GM21723 (cell line): ENCODE measurements at regions not wholly inside any gene's neighbourhood (a gene's known extent, or its start where the extent isn't known, plus 50 kb on each side); places are given as distances from the start of the nearest gene placed in this dataset.

Experiments used
- ATAC-seq: cut with Tn5 transposase; IDR thresholded peaks from one replicate; pipeline ENCODE4 v1.9.1; 2021; ENCODE audit warnings: mild to moderate bottlenecking, moderate library complexity; ENCODE audit not compliant: unreplicated experiment

DNA sequence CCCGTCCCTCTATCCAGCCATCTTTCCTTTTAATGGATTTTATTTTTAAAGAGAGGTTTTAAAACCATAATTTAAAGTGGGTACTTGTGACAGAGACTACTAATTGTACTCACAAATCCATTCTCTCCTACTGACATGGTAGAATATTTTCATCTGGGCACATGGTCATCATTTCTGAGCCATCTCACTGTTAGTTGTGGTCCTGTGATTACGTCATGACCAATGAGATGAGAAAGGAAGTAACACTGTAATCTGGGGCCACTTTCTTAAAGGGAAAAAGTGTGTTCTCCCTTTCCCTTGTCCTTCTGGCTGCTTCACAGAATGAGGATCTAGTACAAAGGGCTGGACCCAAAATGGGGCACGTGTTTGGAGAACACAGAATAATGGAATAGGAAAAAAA is 538.7 kb downstream of the CMPK2 start:
- no peak for ATAC-seq

GRCh38 chr2:6336752-6337471 is 528.8 kb downstream of the CMPK2 start:
- ATAC-seq: no peak

- ATAC-seq: no peak
These were observed 528.3 kb downstream of the CMPK2 start for GRCh38 chr2:6337472-6337820.

GRCh38 chr2:6341588-6342129 is 524.0 kb downstream of the CMPK2 start:
- no peak for ATAC-seq

- ATAC-seq: no peak
These were observed 523.3 kb downstream of the CMPK2 start for GRCh38 chr2:6342273-6342920.

- ATAC-seq: no peak
These were observed 522.6 kb downstream of the CMPK2 start for GRCh38 chr2:6343076-6343475.

GRCh38 chr2:6352247-6352646 is 513.5 kb downstream of the CMPK2 start:
- peak; percentile 86 for ATAC-seq

DNA sequence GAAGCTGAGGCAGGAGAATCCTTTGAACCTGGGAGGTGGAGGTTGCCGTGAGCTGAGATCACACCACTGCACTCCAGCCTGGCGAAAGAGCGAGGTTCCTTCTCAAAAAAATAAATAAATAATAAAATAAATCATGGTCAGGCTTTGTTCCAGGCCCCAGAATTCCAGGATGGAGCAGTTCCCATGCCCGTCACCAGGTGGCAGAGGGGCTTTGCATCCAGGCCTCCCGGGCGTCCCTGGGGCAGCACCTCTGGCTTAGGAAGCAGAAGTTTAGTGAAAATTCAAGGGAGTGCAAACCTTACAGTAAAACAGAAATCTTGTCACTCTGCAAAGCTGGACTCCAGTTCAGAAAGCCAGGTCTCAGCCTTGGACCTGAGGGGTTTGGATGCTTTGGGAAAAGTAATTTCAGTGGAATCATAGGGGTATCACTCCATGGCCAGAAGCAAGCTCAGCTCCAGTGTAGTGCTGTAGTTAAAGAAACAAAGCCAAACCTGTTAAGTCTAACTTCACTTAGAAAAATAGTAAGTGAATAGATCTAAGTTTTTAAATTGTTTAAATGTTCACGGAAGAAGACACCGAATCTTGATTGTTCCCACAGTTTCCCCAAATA is 512.7 kb downstream of the CMPK2 start:
- no peak for ATAC-seq

DNA sequence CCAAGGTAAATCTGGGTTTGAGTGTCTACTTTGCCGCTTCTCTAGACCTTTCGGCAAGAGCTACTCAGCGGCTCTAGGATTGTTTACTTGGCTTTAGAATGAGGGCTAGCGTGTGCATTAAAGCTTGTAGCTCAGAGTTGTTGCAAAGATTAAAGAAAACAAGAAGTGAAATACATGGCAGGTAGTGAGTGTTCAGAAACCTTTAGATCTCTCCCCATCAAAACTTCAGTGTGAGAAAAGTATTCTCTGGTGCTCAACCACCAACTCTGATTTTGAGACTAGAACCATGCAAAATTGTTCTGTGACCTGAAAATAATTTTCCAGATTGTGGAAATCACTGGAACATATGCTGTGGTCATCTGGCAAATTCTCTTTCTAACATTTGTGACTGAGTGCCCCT is 512.0 kb downstream of the CMPK2 start:
- ATAC-seq: peak; percentile 70

- ATAC-seq: no peak
These were observed 511.2 kb downstream of the CMPK2 start for GRCh38 chr2:6354546-6354945.

GRCh38 chr2:6355886-6356761 is 509.6 kb downstream of the CMPK2 start:
- ATAC-seq: no peak

DNA sequence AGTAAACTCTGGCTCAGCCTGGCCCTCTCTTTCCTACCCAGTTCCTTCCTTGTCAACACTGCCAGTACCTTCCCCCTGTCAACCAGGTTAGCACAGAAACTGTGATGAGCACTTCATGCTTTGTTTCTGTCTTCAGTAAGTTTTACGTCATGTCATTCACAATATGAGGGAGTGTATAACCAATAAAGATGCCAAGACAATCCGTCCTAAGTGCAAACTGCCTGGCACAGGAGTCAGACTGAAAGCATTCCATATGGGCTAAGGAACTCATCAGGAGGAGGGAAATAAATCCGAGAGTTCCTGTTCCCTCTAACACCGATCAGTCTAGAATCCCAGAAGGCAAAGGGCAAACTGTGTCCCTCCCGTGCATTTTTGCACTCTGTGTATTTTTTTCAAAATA is 507.2 kb downstream of the CMPK2 start:
- ATAC-seq: no peak

GRCh38 chr2:6358985-6359384 is 506.7 kb downstream of the CMPK2 start:
- ATAC-seq: no peak

DNA sequence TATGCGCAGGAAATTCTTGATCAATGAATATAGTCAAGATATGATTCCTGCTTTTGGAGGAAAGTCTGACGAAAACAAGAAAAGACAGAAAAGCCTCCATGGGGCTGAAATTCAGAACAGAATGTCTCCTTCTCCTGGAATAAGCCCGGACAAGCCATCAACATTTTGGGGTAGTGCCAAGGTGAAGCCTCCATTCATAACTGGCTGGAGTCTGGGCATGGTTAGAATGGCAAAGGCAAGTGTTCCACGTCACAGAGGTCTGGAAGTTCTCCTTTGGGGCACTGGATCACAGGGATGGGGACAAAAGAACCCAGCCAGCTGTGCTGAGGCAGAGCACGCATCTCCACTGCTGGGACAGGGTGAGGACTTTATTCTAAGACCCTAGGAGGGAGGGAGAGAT is 505.7 kb downstream of the CMPK2 start:
- ATAC-seq: no peak

- ATAC-seq: no peak
These were observed 502.8 kb downstream of the CMPK2 start for GRCh38 chr2:6362671-6363450.

DNA sequence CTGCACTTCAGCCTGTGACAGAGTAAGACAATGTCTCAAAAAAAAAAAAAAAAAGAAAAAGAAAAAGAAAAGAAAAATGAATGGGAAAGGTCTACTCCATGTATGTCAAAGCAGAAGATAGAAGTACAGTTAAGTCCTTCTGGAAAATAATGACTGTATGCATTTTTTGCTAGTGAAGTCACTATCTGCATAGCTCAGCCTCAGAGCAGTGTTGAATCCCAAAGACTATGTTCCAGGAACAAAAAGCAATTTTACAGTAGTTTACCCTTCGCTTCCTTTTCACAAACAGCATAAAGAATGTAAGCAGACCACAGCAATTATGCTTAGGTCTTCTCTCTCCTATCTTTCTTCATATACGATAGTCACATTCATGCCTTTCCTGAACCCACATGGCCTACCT is 497.4 kb downstream of the CMPK2 start:
- no peak for ATAC-seq

DNA sequence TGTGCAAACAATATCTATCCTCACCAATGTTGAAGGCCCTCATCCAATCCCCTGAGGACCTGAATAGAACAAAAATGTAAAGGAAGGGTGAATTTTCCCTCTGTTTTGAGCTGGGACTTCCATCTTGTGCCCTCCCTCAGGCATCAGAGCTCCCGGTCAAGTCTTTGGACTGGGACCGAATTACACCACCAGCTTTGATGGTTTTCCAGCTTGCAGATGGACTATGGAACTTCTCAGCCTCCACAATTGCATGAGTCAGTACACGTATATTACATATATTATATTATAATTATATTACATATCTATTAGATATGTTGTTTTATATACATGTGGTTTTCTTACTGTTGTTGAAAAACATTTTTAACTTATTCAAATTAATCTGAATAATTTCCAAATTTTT is 496.4 kb downstream of the CMPK2 start:
- ATAC-seq: no peak

- no peak for ATAC-seq
These were observed 494.8 kb downstream of the CMPK2 start for GRCh38 chr2:6370753-6371551.

DNA sequence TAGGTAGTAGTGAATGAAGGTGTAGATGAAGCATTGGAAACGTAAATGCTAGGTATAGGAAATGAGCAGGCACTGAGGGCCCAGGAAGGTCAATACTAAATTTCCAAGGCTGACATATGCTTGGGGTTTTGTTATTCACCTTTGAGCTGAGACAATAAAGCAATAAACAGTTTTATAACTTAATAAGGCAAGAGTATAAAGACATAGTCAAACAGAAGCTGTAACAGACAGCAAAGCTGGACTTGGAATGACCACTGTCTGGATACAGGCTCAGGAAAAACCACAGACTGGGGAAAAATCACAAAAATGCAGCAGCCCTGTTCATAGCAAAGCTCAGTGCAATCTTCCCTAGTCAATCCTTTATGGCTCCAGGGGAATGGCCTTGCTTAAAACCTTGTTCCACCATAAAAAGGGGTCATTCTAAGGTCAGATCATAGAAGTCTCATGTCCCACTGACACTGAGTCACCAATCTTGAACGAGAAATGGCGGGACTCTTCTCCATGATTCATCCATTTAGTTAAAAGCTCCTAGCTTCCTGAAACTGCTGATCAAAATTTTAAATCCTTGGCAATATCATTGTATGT is 493.3 kb downstream of the CMPK2 start:
- ATAC-seq: no peak
